ENCODE measurements at regions not wholly inside any gene's neighbourhood (a gene's known extent, or its start where the extent isn't known, plus 50 kb on each side); places are given as distances from the start of the nearest gene placed in this dataset.

DNA sequence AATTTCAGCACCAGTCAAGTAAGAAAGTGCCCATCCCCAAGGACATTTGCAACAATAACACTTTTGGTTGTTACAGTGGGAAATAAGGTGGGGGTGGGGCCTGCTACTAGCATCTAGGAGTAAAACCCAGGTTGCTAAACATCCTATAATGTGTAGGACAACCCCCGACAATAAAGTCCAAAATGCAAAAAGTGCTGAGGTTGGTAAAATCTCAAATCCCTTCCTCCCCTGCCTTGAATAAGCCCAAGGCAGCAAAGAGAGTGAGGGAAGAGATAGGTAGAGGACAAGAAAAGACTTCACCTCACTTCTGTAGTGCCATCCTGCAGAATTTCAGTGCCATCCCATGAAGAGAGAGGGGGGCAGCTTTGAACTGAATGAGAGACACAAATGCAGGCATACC is 117.5 kb upstream of the NIPBL start:
- H3K4me3 ChIP-seq, result no peak overlapping the region
- H3K4me1 ChIP-seq (replicated peaks), result no peaks in the 10 kb centered on the region
- H3K9me3 ChIP-seq, result no peaks in the 10 kb centered on the region
- DNase-seq (ENCODE audit: low spot score), result no peak
- no peaks in the 10 kb centered on the region for H3K36me3 ChIP-seq
- H3K27me3 ChIP-seq (replicated peaks; ENCODE audit: insufficient read depth), result no peaks in the 10 kb centered on the region
- H3K27ac ChIP-seq, result no peak overlapping the region
- TF ChIP-seq, protein P1, sequence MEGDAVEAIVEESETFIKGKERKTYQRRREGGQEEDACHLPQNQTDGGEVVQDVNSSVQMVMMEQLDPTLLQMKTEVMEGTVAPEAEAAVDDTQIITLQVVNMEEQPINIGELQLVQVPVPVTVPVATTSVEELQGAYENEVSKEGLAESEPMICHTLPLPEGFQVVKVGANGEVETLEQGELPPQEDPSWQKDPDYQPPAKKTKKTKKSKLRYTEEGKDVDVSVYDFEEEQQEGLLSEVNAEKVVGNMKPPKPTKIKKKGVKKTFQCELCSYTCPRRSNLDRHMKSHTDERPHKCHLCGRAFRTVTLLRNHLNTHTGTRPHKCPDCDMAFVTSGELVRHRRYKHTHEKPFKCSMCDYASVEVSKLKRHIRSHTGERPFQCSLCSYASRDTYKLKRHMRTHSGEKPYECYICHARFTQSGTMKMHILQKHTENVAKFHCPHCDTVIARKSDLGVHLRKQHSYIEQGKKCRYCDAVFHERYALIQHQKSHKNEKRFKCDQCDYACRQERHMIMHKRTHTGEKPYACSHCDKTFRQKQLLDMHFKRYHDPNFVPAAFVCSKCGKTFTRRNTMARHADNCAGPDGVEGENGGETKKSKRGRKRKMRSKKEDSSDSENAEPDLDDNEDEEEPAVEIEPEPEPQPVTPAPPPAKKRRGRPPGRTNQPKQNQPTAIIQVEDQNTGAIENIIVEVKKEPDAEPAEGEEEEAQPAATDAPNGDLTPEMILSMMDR (IDR thresholded peaks at IDR 0.05), result no peak
- intact Hi-C loops (cut with DNase I), result no loop called here
- WGBS, result 96% methylated on average over 1 of the region's 1 CpG

DNA sequence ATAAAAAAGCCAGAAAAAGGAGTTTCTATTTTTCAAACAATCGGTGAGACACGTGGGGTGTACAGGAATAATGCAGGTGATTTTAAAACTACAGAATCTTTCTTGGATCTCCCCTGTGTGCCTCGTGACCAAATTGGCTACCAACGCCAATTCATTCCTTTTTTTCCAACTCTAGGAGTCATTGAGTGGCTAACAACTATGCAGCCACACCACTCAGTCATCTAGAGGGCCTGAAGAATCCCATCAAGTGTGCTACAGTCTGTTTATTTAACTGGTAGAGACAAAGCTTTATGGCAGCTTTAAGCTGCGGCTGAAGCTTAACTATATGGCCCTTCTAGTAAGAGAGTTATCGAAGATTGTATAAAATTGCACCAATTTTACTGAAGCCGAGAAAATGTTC is 113.1 kb upstream of the NIPBL start:
- no peak for DNase-seq (ENCODE audit: low spot score)
- no peaks in the 10 kb centered on the region for H3K9me3 ChIP-seq
- intact Hi-C loops (cut with DNase I), result no loop called here
- WGBS, result 44% methylated on average over 7 of the region's 7 CpGs
- TF ChIP-seq, protein P1 (IDR thresholded peaks at IDR 0.05), result no peak
- H3K4me1 ChIP-seq (replicated peaks), result no peaks in the 10 kb centered on the region
- H3K27ac ChIP-seq, result no peak overlapping the region
- no peaks in the 10 kb centered on the region for H3K27me3 ChIP-seq (replicated peaks; ENCODE audit: insufficient read depth)
- no peak overlapping the region for H3K4me3 ChIP-seq
- no peaks in the 10 kb centered on the region for H3K36me3 ChIP-seq

DNA sequence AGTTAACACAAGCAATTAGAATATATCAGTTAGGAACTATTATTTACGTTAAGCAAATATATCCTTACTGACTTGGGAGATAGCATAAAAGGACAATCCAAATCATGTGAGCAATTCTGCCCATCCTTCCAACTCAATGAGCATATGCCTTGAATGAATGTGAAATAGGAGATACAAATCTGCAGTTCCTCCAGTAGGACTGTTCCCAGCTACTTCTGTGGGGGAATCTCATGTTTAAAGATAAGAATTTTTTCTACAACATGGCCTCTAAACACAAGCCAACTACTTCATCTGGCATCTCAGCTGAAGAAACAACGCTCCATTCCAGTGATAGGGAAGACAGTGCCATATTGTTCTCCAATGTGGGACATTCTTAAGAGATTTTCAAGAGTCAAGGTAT is 110.7 kb upstream of the NIPBL start:
- 86% methylated on average over 2 of the region's 2 CpGs for WGBS
- no peaks in the 10 kb centered on the region for H3K36me3 ChIP-seq
- no peaks in the 10 kb centered on the region for H3K9me3 ChIP-seq
- intact Hi-C loops (cut with DNase I), result no loop called here
- TF ChIP-seq POLR2A (IDR thresholded peaks at IDR 0.05), result no peak
- TF ChIP-seq POLR2AphosphoS5 (IDR thresholded peaks at IDR 0.05), result no peak
- TF ChIP-seq, protein P1 (IDR thresholded peaks at IDR 0.05), result no peak
- no peak for DNase-seq (ENCODE audit: low spot score)
- H3K4me1 ChIP-seq (replicated peaks), result no peaks in the 10 kb centered on the region
- H3K27me3 ChIP-seq (replicated peaks; ENCODE audit: insufficient read depth), result no peaks in the 10 kb centered on the region
- no peak overlapping the region for H3K27ac ChIP-seq
- H3K4me3 ChIP-seq, result no peak overlapping the region

DNA sequence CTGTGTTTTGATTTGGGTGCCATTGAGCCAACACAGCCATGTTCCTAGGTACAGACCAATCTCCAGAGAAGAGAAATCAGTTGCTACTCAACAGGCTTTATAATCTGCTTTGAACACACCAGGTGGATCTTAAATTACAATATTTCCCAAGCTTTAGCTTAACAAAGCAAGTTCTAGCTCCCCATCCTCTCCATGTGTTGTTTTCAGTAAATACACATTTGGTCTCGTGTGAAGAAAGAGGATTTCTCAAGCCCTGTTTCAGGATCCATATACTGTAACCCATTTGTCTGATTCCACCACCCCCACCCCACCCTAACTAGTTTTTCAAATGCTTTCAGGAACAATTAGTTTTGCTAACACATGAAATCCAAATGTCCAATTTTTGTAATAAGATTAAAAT is 109.6 kb upstream of the NIPBL start:
- WGBS, result 52% methylated on average over 1 of the region's 1 CpG
- intact Hi-C loops (cut with DNase I), result no loop called here
- Histone ChIP-seq H3K36me3 (no peaks in the 10 kb centered on the region), H3K9me3 (no peaks in the 10 kb centered on the region), H3K27ac (no peak overlapping the region), H3K4me3 (no peak overlapping the region), H3K4me1 (replicated peaks) (no peaks in the 10 kb centered on the region), H3K27me3 (replicated peaks; ENCODE audit: insufficient read depth) (no peaks in the 10 kb centered on the region)
- TF ChIP-seq, protein P1 (IDR thresholded peaks at IDR 0.05), result no peak
- TF ChIP-seq POLR2AphosphoS5 (IDR thresholded peaks at IDR 0.05) (no peak), POLR2A (IDR thresholded peaks at IDR 0.05) (no peak)
- DNase-seq (ENCODE audit: low spot score), result no peak

DNA sequence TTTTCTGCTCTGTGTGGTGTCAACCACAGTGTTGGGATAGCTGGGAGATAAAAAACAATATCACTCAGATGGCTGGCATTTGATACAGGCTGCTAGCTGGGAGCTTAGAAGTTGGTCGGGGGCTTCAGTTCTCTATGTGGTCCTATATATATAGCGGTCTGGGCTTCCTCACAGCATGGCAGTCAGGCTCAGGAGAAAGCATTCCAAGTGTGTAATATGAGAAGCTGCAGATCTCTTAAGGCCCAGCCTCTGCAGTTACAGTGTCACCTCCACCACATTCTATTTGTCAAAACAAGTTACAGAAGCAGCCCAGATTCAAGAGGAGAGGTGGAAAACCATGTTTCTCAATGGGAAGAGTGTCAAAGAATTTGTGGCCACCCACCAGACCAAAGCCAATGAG is 108.1 kb upstream of the NIPBL start:
- Histone ChIP-seq H3K9me3 (no peaks in the 10 kb centered on the region), H3K4me1 (replicated peaks) (no peaks in the 10 kb centered on the region), H3K4me3 (no peak overlapping the region), H3K27ac (no peak overlapping the region), H3K36me3 (no peaks in the 10 kb centered on the region), H3K27me3 (replicated peaks; ENCODE audit: insufficient read depth) (no peaks in the 10 kb centered on the region)
- 86% methylated on average over 2 of the region's 2 CpGs for WGBS
- no peak for TF ChIP-seq POLR2AphosphoS5 (IDR thresholded peaks at IDR 0.05)
- TF ChIP-seq POLR2A (IDR thresholded peaks at IDR 0.05), result no peak
- no peak for DNase-seq (ENCODE audit: low spot score)
- intact Hi-C loops (cut with DNase I), result no loop called here
